ENCODE measurements at regions not wholly inside any gene's neighbourhood (a gene's known extent, or its start where the extent isn't known, plus 50 kb on each side); places are given as distances from the start of the nearest gene placed in this dataset.

- no peak for TF ChIP-seq GATA3 (IDR thresholded peaks at IDR 0.05; ENCODE audit: low read depth, low read length)
- TF ChIP-seq GATA2 (IDR thresholded peaks at IDR 0.05; ENCODE audit: low read depth, low read length) = no peak
These were observed 251.1 kb downstream of the EFNB2 start for GRCh38 chr13:106284358-106284757.

- TF ChIP-seq GATA2 (IDR thresholded peaks at IDR 0.05; ENCODE audit: low read depth, low read length) (no peak), GATA3 (IDR thresholded peaks at IDR 0.05; ENCODE audit: low read depth, low read length) (no peak)
These were observed 254.0 kb downstream of the EFNB2 start for GRCh38 chr13:106281426-106281825.

- no peak for TF ChIP-seq GATA3 (IDR thresholded peaks at IDR 0.05; ENCODE audit: low read depth, low read length)
- no peak for TF ChIP-seq GATA2 (IDR thresholded peaks at IDR 0.05; ENCODE audit: low read depth, low read length)
These were observed 257.8 kb downstream of the EFNB2 start for GRCh38 chr13:106277484-106278154.

- TF ChIP-seq GATA2 (IDR thresholded peaks at IDR 0.05; ENCODE audit: low read depth, low read length) (no peak), GATA3 (IDR thresholded peaks at IDR 0.05; ENCODE audit: low read depth, low read length) (no peak)
These were observed 258.6 kb downstream of the EFNB2 start for GRCh38 chr13:106276876-106277275.

GRCh38 chr13:106275446-106276032 lies 259.9 kb downstream of the EFNB2 start:
- TF ChIP-seq GATA3 (IDR thresholded peaks at IDR 0.05; ENCODE audit: low read depth, low read length) (no peak), GATA2 (IDR thresholded peaks at IDR 0.05; ENCODE audit: low read depth, low read length) (no peak)

GRCh38 chr13:106274551-106275203 lies 260.8 kb downstream of the EFNB2 start:
- TF ChIP-seq GATA3 (IDR thresholded peaks at IDR 0.05; ENCODE audit: low read depth, low read length) (no peak), GATA2 (IDR thresholded peaks at IDR 0.05; ENCODE audit: low read depth, low read length) (no peak)

GRCh38 chr13:106263801-106264200 lies 271.7 kb downstream of the EFNB2 start:
- TF ChIP-seq GATA3 (IDR thresholded peaks at IDR 0.05; ENCODE audit: low read depth, low read length) (no peak), GATA2 (IDR thresholded peaks at IDR 0.05; ENCODE audit: low read depth, low read length) (no peak)

GRCh38 chr13:106262886-106263285 lies 272.6 kb downstream of the EFNB2 start:
- TF ChIP-seq GATA3 (IDR thresholded peaks at IDR 0.05; ENCODE audit: low read depth, low read length) (no peak), GATA2 (IDR thresholded peaks at IDR 0.05; ENCODE audit: low read depth, low read length) (no peak)

GRCh38 chr13:106261450-106261849 lies 274.0 kb downstream of the EFNB2 start:
- TF ChIP-seq GATA3 (IDR thresholded peaks at IDR 0.05; ENCODE audit: low read depth, low read length) (no peak), GATA2 (IDR thresholded peaks at IDR 0.05; ENCODE audit: low read depth, low read length) (no peak)

- TF ChIP-seq GATA2 (IDR thresholded peaks at IDR 0.05; ENCODE audit: low read depth, low read length) (no peak), GATA3 (IDR thresholded peaks at IDR 0.05; ENCODE audit: low read depth, low read length) (no peak)
These were observed 275.1 kb downstream of the EFNB2 start for GRCh38 chr13:106260352-106260751.

DNA sequence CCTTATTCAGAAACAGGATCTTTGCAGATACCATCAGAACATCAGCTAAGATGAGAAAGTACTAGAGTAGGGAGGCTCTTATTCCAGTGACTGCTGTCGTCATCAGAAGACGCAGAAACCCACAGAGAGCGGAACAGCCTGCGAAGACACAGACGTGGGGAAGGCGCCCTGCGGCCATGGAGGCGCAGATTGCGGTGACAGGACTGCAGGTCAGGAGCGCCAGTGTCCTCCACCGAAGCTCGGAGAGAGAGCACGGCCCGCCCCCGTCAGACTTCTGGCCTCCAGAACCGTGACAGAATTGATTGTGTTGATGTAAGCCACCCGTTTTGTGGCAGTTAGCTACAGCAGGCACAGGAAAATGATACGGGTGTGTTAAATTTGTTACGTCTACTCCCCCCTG lies 275.5 kb downstream of the EFNB2 start:
- TF ChIP-seq GATA3 (IDR thresholded peaks at IDR 0.05; ENCODE audit: low read depth, low read length) (no peak), GATA2 (IDR thresholded peaks at IDR 0.05; ENCODE audit: low read depth, low read length) (no peak)

- TF ChIP-seq GATA2 (IDR thresholded peaks at IDR 0.05; ENCODE audit: low read depth, low read length) (no peak), GATA3 (IDR thresholded peaks at IDR 0.05; ENCODE audit: low read depth, low read length) (no peak)
These were observed 288.7 kb downstream of the EFNB2 start for GRCh38 chr13:106246666-106247188.

DNA sequence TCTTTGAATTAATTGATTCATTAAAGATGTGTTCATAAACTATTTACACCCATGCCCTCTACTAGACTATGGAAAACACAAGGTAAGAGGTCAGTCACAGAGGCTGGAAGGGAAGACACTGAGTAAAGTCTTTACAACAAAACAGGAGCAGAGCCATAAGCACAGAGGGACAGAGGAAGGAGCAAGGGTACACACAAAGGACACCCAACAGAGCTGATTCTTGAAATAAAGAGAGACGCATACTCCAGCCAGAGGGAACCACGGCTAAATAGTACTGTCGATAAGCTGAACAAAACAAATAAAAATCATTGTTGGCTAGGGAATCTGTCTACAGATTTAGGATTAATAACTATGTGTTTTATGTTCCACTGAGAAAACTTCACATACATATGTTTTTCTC lies 289.2 kb downstream of the EFNB2 start:
- TF ChIP-seq GATA3 (IDR thresholded peaks at IDR 0.05; ENCODE audit: low read depth, low read length) = no peak
- TF ChIP-seq GATA2 (IDR thresholded peaks at IDR 0.05; ENCODE audit: low read depth, low read length) = no peak

GRCh38 chr13:106243011-106243565 lies 292.4 kb downstream of the EFNB2 start:
- TF ChIP-seq GATA3 (IDR thresholded peaks at IDR 0.05; ENCODE audit: low read depth, low read length) (no peak), GATA2 (IDR thresholded peaks at IDR 0.05; ENCODE audit: low read depth, low read length) (no peak)

All from SH-SY5Y (cell line).